Trophoblast cell (in vitro differentiated cells and primary cell): ENCODE measurements at regions not wholly inside any gene's neighbourhood (a gene's known extent, or its start where the extent isn't known, plus 50 kb on each side); places are given as distances from the start of the nearest gene placed in this dataset.

Experiments
- DNase-seq, 2 donors: peaks; one replicate each; pipeline ENCODE4 v3.0.0-alpha.2; 2016
- H2AFZ ChIP-seq: 2 replicates; pipeline ENCODE4 v1.6.1; 2013; ENCODE audit warnings: low read length, moderate library complexity, mild to moderate bottlenecking; ENCODE audit not compliant: insufficient read depth, poor library complexity
- H2AK5ac ChIP-seq: 2 replicates; pipeline ENCODE4 v1.6.1; 2013; ENCODE audit warnings: mild to moderate bottlenecking, low read length
- H2BK120ac ChIP-seq: 2 replicates; pipeline ENCODE4 v1.6.1; 2013; ENCODE audit warnings: low read length, mild to moderate bottlenecking, moderate library complexity; ENCODE audit not compliant: insufficient read depth, poor library complexity
- H2BK12ac ChIP-seq: 2 replicates; pipeline ENCODE4 v1.6.1; 2013; ENCODE audit warnings: mild to moderate bottlenecking, low read length, moderate library complexity
- H2BK5ac ChIP-seq: 2 replicates; pipeline ENCODE4 v1.6.1; 2013; ENCODE audit warnings: low read length, low read depth, moderate library complexity, mild to moderate bottlenecking; ENCODE audit not compliant: poor library complexity
- H3K14ac ChIP-seq: 2 replicates; pipeline ENCODE4 v1.6.1; 2013; ENCODE audit warnings: mild to moderate bottlenecking, low read length
- H3K18ac ChIP-seq: 2 replicates; pipeline ENCODE4 v1.6.1; 2013; ENCODE audit warnings: mild to moderate bottlenecking, low read length
- H3K23ac ChIP-seq: 2 replicates; pipeline ENCODE4 v1.6.1; 2013; ENCODE audit warnings: low read length
- H3K27ac ChIP-seq: 2 replicates; pipeline ENCODE4 v1.5.1; 2013; ENCODE audit warnings: low read depth, mild to moderate bottlenecking, inconsistent platforms, low read length, moderate library complexity
- H3K27me3 ChIP-seq: 2 replicates; pipeline ENCODE4 v1.6.1; 2013; ENCODE audit warnings: inconsistent platforms, mild to moderate bottlenecking, low read length, moderate library complexity; ENCODE audit not compliant: insufficient read depth
- H3K36me3 ChIP-seq, 2 experiments: 1 replicate in 1 of 2; 2 replicates in 1 of 2; pipeline ENCODE4 v1.6.1; 2013; ENCODE audit warnings: low read length in 2 of 2, mild to moderate bottlenecking in 2 of 2, moderate library complexity in 1 of 2; ENCODE audit not compliant: insufficient read depth in 2 of 2, control insufficient read depth in 1 of 2
- H3K4ac ChIP-seq: 2 replicates; pipeline ENCODE4 v1.6.1; 2013; ENCODE audit warnings: low read depth, mild to moderate bottlenecking, low read length, moderate library complexity
- H3K4me1 ChIP-seq, 2 experiments: 1 replicate in 1 of 2; 2 replicates in 1 of 2; pipeline ENCODE4 v1.6.1; 2013; ENCODE audit warnings: low read length in 2 of 2, mild to moderate bottlenecking in 2 of 2, moderate library complexity in 1 of 2; ENCODE audit not compliant: insufficient read depth in 2 of 2, control insufficient read depth in 1 of 2
- H3K4me2 ChIP-seq: 2 replicates; pipeline ENCODE4 v1.6.1; 2013; ENCODE audit warnings: inconsistent platforms, mild to moderate bottlenecking, low read length, moderate library complexity
- H3K4me3 ChIP-seq: 2 replicates; pipeline ENCODE4 v1.5.1; 2013; ENCODE audit warnings: mild to moderate bottlenecking, low read depth, low read length, inconsistent platforms
- H3K79me1 ChIP-seq: one replicate; pipeline ENCODE4 v1.6.1; 2013; ENCODE audit warnings: low read length
- H3K79me2 ChIP-seq: 2 replicates; pipeline ENCODE4 v1.6.1; 2013; ENCODE audit warnings: low read length, mild to moderate bottlenecking; ENCODE audit not compliant: control insufficient read depth, insufficient read depth, poor library complexity
- H3K9ac ChIP-seq: 2 replicates; pipeline ENCODE4 v1.6.1; 2013; ENCODE audit warnings: mild to moderate bottlenecking, low read length
- H3K9me3 ChIP-seq: 2 replicates; pipeline ENCODE4 v1.6.1; 2013; ENCODE audit warnings: low read depth, mild to moderate bottlenecking, control low read depth, inconsistent platforms, low read length; ENCODE audit not compliant: insufficient read depth
- H4K12ac ChIP-seq: 2 replicates; pipeline ENCODE4 v1.6.1; 2013; ENCODE audit warnings: low read depth, mild to moderate bottlenecking, low read length, moderate library complexity
- H4K8ac ChIP-seq: 2 replicates; pipeline ENCODE4 v1.6.1; 2013; ENCODE audit warnings: low read depth, mild to moderate bottlenecking, low read length, moderate library complexity
- H4K91ac ChIP-seq: one replicate; pipeline ENCODE4 v1.6.1; 2013; ENCODE audit warnings: low read depth, mild to moderate bottlenecking, low read length, moderate library complexity
- WGBS: extraction: QIAGEN DNeasy Blood & Tissue Kit; methylation state at CpG from one replicate; pipeline ENCODE4 v1.1.7; 2013; ENCODE audit warnings: missing lambda C conversion rate; ENCODE audit not compliant: insufficient read length, insufficient coverage; ENCODE audit errors: extremely low coverage; 5-methylcytosine and 5-hydroxymethylcytosine counted together

DNA sequence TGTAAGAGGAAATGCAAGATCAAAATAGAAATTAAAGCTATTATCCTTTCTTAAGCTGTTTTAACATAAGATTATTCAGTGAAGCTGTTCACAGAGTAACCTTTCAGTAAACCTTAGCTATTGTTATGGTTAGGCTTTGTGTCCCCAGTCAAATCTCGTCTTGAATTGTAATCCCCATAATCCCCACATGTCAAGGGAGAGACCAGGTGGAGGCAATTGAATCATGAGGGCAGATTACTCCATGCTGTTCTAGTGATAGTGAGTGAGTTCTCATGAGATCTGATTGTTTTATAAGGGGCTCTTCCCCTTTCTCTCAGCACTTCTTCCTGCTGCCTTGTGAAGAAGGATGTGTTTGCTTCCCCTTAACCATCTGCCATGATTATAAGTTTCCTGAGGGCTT, 424.4 kb downstream of the DSEL start:
- Histone ChIP-seq H3K9ac (no peak overlapping the region), H3K18ac (no peak overlapping the region), H3K27me3 (no peaks in the 10 kb centered on the region), H4K12ac (no peak overlapping the region), H3K27ac (no peak overlapping the region), H2BK5ac (no peak overlapping the region), H3K79me2 (no peaks in the 10 kb centered on the region), H3K4me2 (no peak overlapping the region), H3K36me3 (no peaks in the 10 kb centered on the region), H2BK120ac (no peak overlapping the region), H4K8ac (no peak overlapping the region), H3K9me3 (no peaks in the 10 kb centered on the region), H3K4ac (no peak overlapping the region), H2AK5ac (no peak overlapping the region), H3K4me3 (no peak overlapping the region), H3K14ac (no peak overlapping the region), H3K4me1 (no peaks in the 10 kb centered on the region), H2BK12ac (no peak overlapping the region), H3K23ac (no peak overlapping the region), H2AFZ (no peak overlapping the region), H3K79me1 (no peaks in the 10 kb centered on the region), H4K91ac (no peak overlapping the region)
- DNase-seq = no peak
- WGBS = no CpG with 5 or more reads among the region's 1 CpG

DNA sequence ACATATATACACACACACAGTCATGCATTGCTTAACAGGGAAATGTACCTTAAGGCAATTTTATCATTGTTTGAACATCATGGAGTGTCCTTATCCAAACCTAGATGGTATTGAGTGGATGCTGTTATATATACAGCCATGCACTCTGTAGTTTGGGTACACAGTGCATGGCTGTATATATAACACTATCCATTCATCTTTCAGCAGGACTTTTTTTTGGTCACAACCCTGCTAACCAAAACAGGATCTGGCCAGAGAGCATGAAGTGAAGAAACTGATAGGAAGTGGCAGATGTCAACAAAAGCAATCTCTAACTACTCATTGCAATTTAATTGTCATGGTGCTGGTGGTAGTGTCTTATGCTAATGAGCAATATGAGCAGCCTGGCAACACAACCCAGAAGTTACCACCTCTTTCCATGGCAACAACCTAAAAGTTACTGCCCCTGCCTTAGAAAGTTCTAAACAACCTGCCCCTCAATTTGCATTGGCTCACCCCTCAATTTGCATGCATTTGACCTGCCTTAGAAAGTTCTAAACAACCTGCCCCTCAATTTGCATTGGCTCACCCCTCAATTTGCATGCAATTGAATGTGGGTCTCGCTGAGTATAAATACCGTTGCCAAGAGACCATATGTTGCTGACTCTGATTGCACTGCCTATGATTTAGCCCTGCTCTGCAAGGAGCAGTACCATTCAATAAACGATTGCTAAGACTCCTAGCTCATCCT, 434.9 kb downstream of the DSEL start:
- Histone ChIP-seq H3K18ac (no peak overlapping the region), H3K4me2 (no peak overlapping the region), H2AFZ (no peak overlapping the region), H4K12ac (no peak overlapping the region), H3K23ac (no peak overlapping the region), H3K9ac (no peak overlapping the region), H4K8ac (no peak overlapping the region), H3K9me3 (no peaks in the 10 kb centered on the region), H3K14ac (no peak overlapping the region), H2BK5ac (no peak overlapping the region), H2AK5ac (no peak overlapping the region), H3K79me1 (no peaks in the 10 kb centered on the region), H3K27ac (no peak overlapping the region), H3K27me3 (no peaks in the 10 kb centered on the region), H3K4me1 (no peaks in the 10 kb centered on the region), H3K79me2 (no peaks in the 10 kb centered on the region), H3K4ac (no peak overlapping the region), H2BK12ac (no peak overlapping the region), H3K4me3 (no peak overlapping the region), H3K36me3 (no peaks in the 10 kb centered on the region), H4K91ac (no peak overlapping the region), H2BK120ac (no peak overlapping the region)
- DNase-seq = no peak
- whole genome bisulfite sequencing = no CpG with 5 or more reads among the region's 3 CpGs

DNA sequence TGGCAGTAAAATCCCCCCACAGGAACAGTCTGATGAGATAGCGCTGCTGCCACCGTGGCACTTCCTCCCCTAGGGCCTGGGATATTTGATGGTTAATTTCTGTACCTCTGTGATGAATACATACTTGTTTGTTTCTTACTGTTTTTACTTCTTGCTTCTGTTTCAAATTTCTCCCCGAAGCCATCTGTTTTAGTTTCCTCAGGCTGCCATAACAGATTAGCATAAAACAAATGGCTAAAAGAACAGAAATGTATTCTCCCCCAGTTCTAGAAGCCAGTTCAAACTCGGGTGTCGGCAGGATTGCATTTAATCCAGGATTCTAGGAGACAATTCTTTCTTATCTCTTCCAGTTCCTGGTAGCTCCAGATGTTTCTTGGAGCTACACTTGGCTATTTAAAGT, 435.9 kb downstream of the DSEL start:
- Histone ChIP-seq H3K9ac (no peak overlapping the region), H2BK5ac (no peak overlapping the region), H3K4me1 (no peaks in the 10 kb centered on the region), H3K27me3 (no peaks in the 10 kb centered on the region), H3K79me1 (no peaks in the 10 kb centered on the region), H3K36me3 (no peaks in the 10 kb centered on the region), H2AFZ (no peak overlapping the region), H2AK5ac (no peak overlapping the region), H4K91ac (no peak overlapping the region), H3K27ac (no peak overlapping the region), H4K8ac (no peak overlapping the region), H3K9me3 (no peaks in the 10 kb centered on the region), H3K18ac (no peak overlapping the region), H3K4me2 (no peak overlapping the region), H2BK120ac (no peak overlapping the region), H3K79me2 (no peaks in the 10 kb centered on the region), H4K12ac (no peak overlapping the region), H2BK12ac (no peak overlapping the region), H3K4me3 (no peak overlapping the region), H3K14ac (no peak overlapping the region), H3K4ac (no peak overlapping the region), H3K23ac (no peak overlapping the region)
- no peak for DNase-seq
- no CpG with 5 or more reads among the region's 5 CpGs for WGBS

DNA sequence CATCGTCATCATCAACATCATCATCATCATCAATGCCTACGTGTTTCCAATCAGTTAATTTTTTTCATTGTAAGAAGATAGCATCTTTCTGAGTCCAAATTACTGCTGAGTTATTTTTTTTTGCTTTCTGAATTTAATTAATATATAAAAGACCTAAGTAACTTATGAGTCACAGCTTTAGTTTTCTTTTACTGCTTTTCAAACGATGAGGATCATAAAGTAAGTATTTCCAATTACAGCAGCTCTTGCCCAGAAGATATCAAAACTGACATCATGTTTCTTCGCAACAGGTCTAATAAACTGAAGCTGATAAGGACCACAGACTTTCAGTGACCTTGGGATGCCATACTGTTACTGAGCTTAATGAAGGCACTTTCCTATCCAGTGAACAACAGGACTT, 442.2 kb downstream of the DSEL start:
- H3K4ac ChIP-seq = no peak overlapping the region
- H2BK120ac ChIP-seq = no peak overlapping the region
- H3K14ac ChIP-seq = no peak overlapping the region
- no peaks in the 10 kb centered on the region for H3K36me3 ChIP-seq
- no peak overlapping the region for H2BK12ac ChIP-seq
- H3K79me2 ChIP-seq = no peaks in the 10 kb centered on the region
- no peak overlapping the region for H4K91ac ChIP-seq
- no peak overlapping the region for H4K8ac ChIP-seq
- no peaks in the 10 kb centered on the region for H3K79me1 ChIP-seq
- no peak overlapping the region for H3K9ac ChIP-seq
- no peak overlapping the region for H2AFZ ChIP-seq
- H2BK5ac ChIP-seq = no peak overlapping the region
- H3K4me2 ChIP-seq = no peak overlapping the region
- H3K23ac ChIP-seq = no peak overlapping the region
- no peaks in the 10 kb centered on the region for H3K9me3 ChIP-seq
- H3K4me1 ChIP-seq = no peaks in the 10 kb centered on the region
- no peak overlapping the region for H3K27ac ChIP-seq
- H4K12ac ChIP-seq = no peak overlapping the region
- DNase-seq = no peak
- H2AK5ac ChIP-seq = no peak overlapping the region
- WGBS = no CpG with 5 or more reads among the region's 4 CpGs
- H3K4me3 ChIP-seq = no peak overlapping the region
- H3K27me3 ChIP-seq = no peaks in the 10 kb centered on the region
- no peak overlapping the region for H3K18ac ChIP-seq
